H1 (cell line): ENCODE measurements at regions not wholly inside any gene's neighbourhood (a gene's known extent, or its start where the extent isn't known, plus 50 kb on each side); places are given as distances from the start of the nearest gene placed in this dataset.

Experiments
- CTCF ChIA-PET: fragments of 300-600 bp; sonication (Branson Sonifier 250); formaldehyde crosslinking; loops from one replicate; lab custom pipeline; 2021; ENCODE audit not compliant: partially characterized antibody; lab: Charles Lee
- POLR2A ChIA-PET: fragments of 300-600 bp; sonication (Branson Sonifier 250); formaldehyde crosslinking; loops from one replicate; lab custom pipeline; 2021; ENCODE audit warnings: inconsistent platforms; ENCODE audit not compliant: partially characterized antibody; lab: Charles Lee
- DNase-seq, 2 experiments: peaks; one replicate each; pipeline versions ENCODE4 v3.0.0 to v3.0.0-alpha.2; 2010 to 2022; ENCODE audit warnings: low spot score in 2 of 2, low read depth in 1 of 2, mixed read lengths in 1 of 2
- FAIRE-seq: peaks from 2 replicates; lab custom pipeline; 2011; peaks lifted over from hg19 to GRCh38; lab: Jason Lieb, UNC
- H2AFZ ChIP-seq: 2 replicates; pipeline ENCODE4 v1.8.1; 2012; ENCODE audit warnings: low read length, inconsistent platforms
- H2AK5ac ChIP-seq: 2 replicates; pipeline ENCODE4 v1.6.1; 2013; ENCODE audit warnings: low read depth, low read length
- H2BK120ac ChIP-seq: replicated peaks from 2 replicates; pipeline ENCODE3; 2013; ENCODE audit warnings: low read depth, low read length, inconsistent platforms
- H2BK12ac ChIP-seq: 2 replicates; pipeline ENCODE4 v1.6.1; 2013; ENCODE audit warnings: low read depth, low read length
- H2BK15ac ChIP-seq: 2 replicates; pipeline ENCODE4 v1.6.1; 2013; ENCODE audit warnings: low read length
- H2BK20ac ChIP-seq: 2 replicates; pipeline ENCODE4 v1.6.1; 2013; ENCODE audit warnings: low read length
- H2BK5ac ChIP-seq: 2 replicates; pipeline ENCODE4 v1.6.1; 2013; ENCODE audit warnings: low read depth, low read length
- H3K14ac ChIP-seq: 2 replicates; pipeline ENCODE4 v1.6.1; 2013; ENCODE audit warnings: inconsistent platforms; ENCODE audit not compliant: insufficient read length
- H3K18ac ChIP-seq: 2 replicates; pipeline ENCODE4 v1.6.1; 2013; ENCODE audit warnings: low read length; ENCODE audit errors: extremely low read depth
- H3K23ac ChIP-seq: 2 replicates; pipeline ENCODE4 v1.6.1; 2013; ENCODE audit warnings: inconsistent platforms; ENCODE audit not compliant: insufficient read length
- H3K23me2 ChIP-seq: 2 replicates; pipeline ENCODE4 v1.6.1; 2013; ENCODE audit warnings: low read depth, low read length
- H3K27ac ChIP-seq: 2 replicates; pipeline ENCODE4 v1.6.1; 2011; ENCODE audit warnings: low read depth, low read length, inconsistent platforms
- H3K27me3 ChIP-seq, 4 experiments: replicated peaks in 1 of 4; 1 replicate in 1 of 4; 2 replicates in 3 of 4; pipeline versions ENCODE4 v1.6.1 to v1.8.1; 2011 to 2013; ENCODE audit warnings: low read length in 3 of 4, mild to moderate bottlenecking in 3 of 4, inconsistent platforms in 2 of 4, mixed read lengths in 2 of 4, moderate library complexity in 1 of 4; ENCODE audit not compliant: control insufficient read depth in 3 of 4, insufficient read depth in 3 of 4; ENCODE audit errors: extremely low read depth in 1 of 4
- H3K36me3 ChIP-seq, 4 experiments: 2 replicates each; pipeline versions ENCODE4 v1.6.1 to v1.8.1; 2011 to 2013; ENCODE audit warnings: mild to moderate bottlenecking in 4 of 4, low read length in 3 of 4, moderate library complexity in 2 of 4, control low read depth in 1 of 4, inconsistent platforms in 1 of 4; ENCODE audit not compliant: insufficient read depth in 4 of 4, control insufficient read depth in 2 of 4
- H3K4ac ChIP-seq: replicated peaks from 2 replicates; pipeline ENCODE3; 2013; ENCODE audit warnings: low read length, low read depth, mixed read lengths, inconsistent platforms; ENCODE audit not compliant: insufficient read length
- H3K4me1 ChIP-seq, 4 experiments: replicated peaks in 1 of 4; 1 replicate in 1 of 4; 2 replicates in 3 of 4; pipeline versions ENCODE4 v1.6.1 to v1.8.1; 2011 to 2013; ENCODE audit warnings: low read length in 3 of 4, inconsistent platforms in 2 of 4, mixed read lengths in 1 of 4; ENCODE audit not compliant: insufficient read depth in 4 of 4, control insufficient read depth in 3 of 4
- H3K4me2 ChIP-seq, 2 experiments: 2 replicates each; pipeline versions ENCODE4 v1.6.1 to v1.8.1; 2011 to 2013; ENCODE audit warnings: low read depth in 2 of 2, low read length in 2 of 2, control low read depth in 1 of 2, inconsistent platforms in 1 of 2, mild to moderate bottlenecking in 1 of 2; ENCODE audit not compliant: insufficient read depth in 1 of 2
- H3K4me3 ChIP-seq, 4 experiments: fragments of 200-600, 300-600 bp in 1 of 4; sonication (generic), shearing (Covaris generic), sonication (Bioruptor Twin) in 1 of 4; 2 replicates each; pipeline versions ENCODE4 v1.5.1 to v1.8.1; 2011 to 2016; ENCODE audit warnings: low read length in 4 of 4, low read depth in 3 of 4, control low read depth in 2 of 4, inconsistent platforms in 2 of 4, mild to moderate bottlenecking in 2 of 4, mixed read lengths in 1 of 4, moderate library complexity in 1 of 4; ENCODE audit not compliant: insufficient read depth in 2 of 4; ENCODE audit errors: extremely low read depth in 1 of 4
- H3K56ac ChIP-seq: replicated peaks from 2 replicates; pipeline ENCODE3; 2013; ENCODE audit warnings: low read depth, mild to moderate bottlenecking, mixed read lengths, low read length, inconsistent platforms; ENCODE audit not compliant: insufficient read length
- H3K79me1 ChIP-seq: 2 replicates; pipeline ENCODE4 v1.6.1; 2013; ENCODE audit warnings: low read depth, low read length, control low read depth
- H3K79me2 ChIP-seq, 2 experiments: 2 replicates each; pipeline versions ENCODE4 v1.6.1 to v1.8.1; 2012 to 2013; ENCODE audit warnings: low read length in 2 of 2, mild to moderate bottlenecking in 2 of 2, inconsistent platforms in 1 of 2; ENCODE audit not compliant: insufficient read depth in 2 of 2, control insufficient read depth in 1 of 2
- H3K9ac ChIP-seq, 4 experiments: replicated peaks in 1 of 4; 1 replicate in 1 of 4; 2 replicates in 3 of 4; pipeline versions ENCODE4 v1.6.1 to v1.8.1; 2011 to 2013; ENCODE audit warnings: low read depth in 3 of 4, low read length in 3 of 4, control low read depth in 2 of 4, mild to moderate bottlenecking in 2 of 4, moderate library complexity in 2 of 4, inconsistent platforms in 1 of 4; ENCODE audit errors: extremely low read depth in 1 of 4
- H3K9me3 ChIP-seq, 2 experiments: 2 replicates each; pipeline versions ENCODE4 v1.6.1 to v1.8.1; 2012 to 2013; ENCODE audit warnings: mild to moderate bottlenecking in 2 of 2, moderate library complexity in 2 of 2, control low read depth in 1 of 2, inconsistent platforms in 1 of 2, low read depth in 1 of 2, low read length in 1 of 2, mixed read lengths in 1 of 2; ENCODE audit not compliant: insufficient read depth in 2 of 2
- H4K20me1 ChIP-seq, 2 experiments: replicated peaks in 1 of 2; 2 replicates each; pipeline versions ENCODE3 to v1.8.1; 2011 to 2013; ENCODE audit warnings: inconsistent platforms in 2 of 2, low read length in 2 of 2, mild to moderate bottlenecking in 1 of 2; ENCODE audit not compliant: insufficient read depth in 2 of 2, control insufficient read depth in 1 of 2
- H4K5ac ChIP-seq: 2 replicates; pipeline ENCODE4 v1.6.1; 2013; ENCODE audit warnings: low read length, low read depth, mixed read lengths, inconsistent platforms; ENCODE audit not compliant: insufficient read length
- H4K8ac ChIP-seq: 2 replicates; pipeline ENCODE4 v1.8.0; 2013; ENCODE audit warnings: mild to moderate bottlenecking, moderate library complexity, low read length, inconsistent platforms; ENCODE audit not compliant: insufficient read depth; ENCODE audit errors: extremely low read depth
- H4K91ac ChIP-seq: replicated peaks from 2 replicates; pipeline ENCODE3; 2013; ENCODE audit warnings: low read length, mixed read lengths, inconsistent platforms; ENCODE audit not compliant: insufficient read length
- ATF3 ChIP-seq: IDR thresholded peaks from 2 replicates; pipeline ENCODE4 v1.6.1; 2011; ENCODE audit warnings: low read depth, mild to moderate bottlenecking, low read length; ENCODE audit not compliant: insufficient read depth
- BCL11A ChIP-seq, 2 experiments: IDR thresholded peaks; one replicate each; pipeline ENCODE4 v1.6.1; 2011; ENCODE audit warnings: low read depth in 2 of 2, low read length in 2 of 2, mild to moderate bottlenecking in 2 of 2
- BRCA1 ChIP-seq: IDR thresholded peaks from 2 replicates; pipeline ENCODE4 v1.6.1; 2012; ENCODE audit warnings: low read depth, low read length, improper control_type of control experiment
- CEBPB ChIP-seq: IDR thresholded peaks from 2 replicates; pipeline ENCODE4 v1.6.1; 2012; ENCODE audit warnings: low read depth, low read length
- CTBP2 ChIP-seq: IDR thresholded peaks from 2 replicates; pipeline ENCODE4 v1.7.0; 2011; ENCODE audit warnings: borderline replicate concordance, mild to moderate bottlenecking, moderate library complexity, mixed read lengths, low read length; ENCODE audit not compliant: insufficient read depth, insufficient read length
- EGR1 ChIP-seq: IDR thresholded peaks from 2 replicates; pipeline ENCODE4 v1.6.1; 2011; ENCODE audit warnings: low read depth, low read length, borderline replicate concordance
- EZH2 ChIP-seq: fragments of 200-600 bp; sonication (generic); IDR thresholded peaks from 2 replicates; pipeline ENCODE4 v1.7.1; 2012; ENCODE audit warnings: low read depth, mild to moderate bottlenecking, moderate library complexity, low read length, inconsistent platforms; ENCODE audit not compliant: severe bottlenecking
- FOSL1 ChIP-seq: IDR thresholded peaks from 2 replicates; pipeline ENCODE4 v1.6.1; 2011; ENCODE audit warnings: mild to moderate bottlenecking, low read depth, low read length, moderate library complexity; ENCODE audit not compliant: insufficient read depth
- GTF2F1 ChIP-seq: IDR thresholded peaks from 2 replicates; pipeline ENCODE4 v1.6.1; 2012; ENCODE audit warnings: low read depth, low read length, improper control_type of control experiment, borderline replicate concordance
- JUND ChIP-seq: IDR thresholded peaks from 2 replicates; pipeline ENCODE4 v1.6.1; 2011; ENCODE audit warnings: mild to moderate bottlenecking, improper control_type of control experiment, low read length
- MAX ChIP-seq: IDR thresholded peaks from 2 replicates; pipeline ENCODE4 v1.6.1; 2012; ENCODE audit warnings: inconsistent platforms
- POU5F1 ChIP-seq: IDR thresholded peaks from 2 replicates; pipeline ENCODE4 v1.6.1; 2011; ENCODE audit warnings: low read depth, mild to moderate bottlenecking, low read length, moderate library complexity
- SP2 ChIP-seq: IDR thresholded peaks from 2 replicates; pipeline ENCODE4 v1.6.1; 2012; ENCODE audit warnings: mild to moderate bottlenecking, low read length, inconsistent platforms
- YY1 ChIP-seq: IDR thresholded peaks from 2 replicates; pipeline ENCODE4 v1.6.1; 2011; ENCODE audit warnings: low read depth, mild to moderate bottlenecking, low read length
- WGBS, 2 experiments: shearing (Covaris generic) in 1 of 2; methylation state at CpG; one replicate each; pipeline versions ENCODE4 v1.1.6 to v1.1.7; 2013 to 2015; ENCODE audit warnings: low lambda C conversion rate in 2 of 2, mixed read lengths in 2 of 2, inconsistent platforms in 1 of 2, low coverage in 1 of 2, missing lambda C conversion rate in 1 of 2; ENCODE audit not compliant: insufficient replicate concordance in 2 of 2, insufficient coverage in 1 of 2, insufficient read length in 1 of 2; ENCODE audit errors: extremely low coverage in 1 of 2, missing lambda C conversion rate in 1 of 2; 5-methylcytosine and 5-hydroxymethylcytosine counted together

GRCh38 chr11:97607291-97608000 is 1217.6 kb downstream of the JRKL start:
- ChIA-PET POLR2A (no interaction called here), CTCF (no interaction called here)
- Histone ChIP-seq H3K4me1 (no peaks in the 10 kb centered on the region), H2BK15ac (no peak overlapping the region), H3K9me3 (peaks cover 16 to 19% of the 10 kb centered on the region in 2 experiments), H3K18ac (no peak overlapping the region), H2BK5ac (no peak overlapping the region), H2BK12ac (no peak overlapping the region), H3K9ac (no peak overlapping the region), H4K91ac (no peak overlapping the region), H2AK5ac (no peak overlapping the region), H3K56ac (no peak overlapping the region), H4K8ac (no peak overlapping the region), H3K4me2 (no peak overlapping the region), H4K20me1 (no peaks in the 10 kb centered on the region), H3K23me2 (no peaks in the 10 kb centered on the region), H3K23ac (no peak overlapping the region), H2BK120ac (no peak overlapping the region), H3K14ac (no peak overlapping the region), H2AFZ (no peak overlapping the region), H4K5ac (no peak overlapping the region), H3K79me1 (no peaks in the 10 kb centered on the region), H3K4ac (no peak overlapping the region), H3K36me3 (no peaks in the 10 kb centered on the region), H3K27me3 (no peaks in the 10 kb centered on the region), H2BK20ac (no peak overlapping the region), H3K79me2 (no peaks in the 10 kb centered on the region), H3K27ac (no peak overlapping the region), H3K4me3 (no peak overlapping the region)
- FAIRE-seq: no peak
- no peak for DNase-seq
- 85% methylated on average over 3 of the region's 3 CpGs; no CpG with 5 or more reads in 1 of the 2 experiments for WGBS, 2 experiments
- no peak for TF ChIP-seq MAX
- TF ChIP-seq SP2: no peak
- no peak for TF ChIP-seq ATF3
- no peak for TF ChIP-seq CEBPB
- no peak for TF ChIP-seq YY1
- no peak for TF ChIP-seq BCL11A (IDR thresholded peaks at IDR 0.05; ENCODE audit: low read depth in 2 of 2, low read length in 2 of 2)
- no peak for TF ChIP-seq BRCA1
- no peak for TF ChIP-seq GTF2F1
- no peak for TF ChIP-seq POU5F1
- TF ChIP-seq CTBP2: no peak
- TF ChIP-seq JUND: no peak
- TF ChIP-seq FOSL1: no peak
- no peak for TF ChIP-seq EGR1
- no peak for TF ChIP-seq EZH2
